GM12878 (cell line): ENCODE measurements at regions not wholly inside any gene's neighbourhood (a gene's known extent, or its start where the extent isn't known, plus 50 kb on each side); places are given as distances from the start of the nearest gene placed in this dataset.
"Not testable (repeated sequence)": the region's sequence is repeated elsewhere in the genome, so short reads cannot be mapped to it uniquely, and the experiment has no call there.

ENCODE experiments used
- ATAC-seq: fragments of 200-7000 bp; cut with Tn5 transposase; 3 replicates; pipeline ENCODE4 v1.9.1; 2020; ENCODE audit warnings: mild to moderate bottlenecking, moderate library complexity
- BruUV-seq: library from RNA; stranded (reverse); fragments of 400-500 nt; replicated peaks from 2 replicates; lab custom pipeline; 2021; lab: Mats Ljungman, UMichigan
- CTCF ChIA-PET: fragments of 300-600 bp; sonication (Branson Sonifier 250); formaldehyde crosslinking; extraction: SDS; loops from one replicate; lab custom pipeline; 2021; ENCODE audit warnings: inconsistent platforms; lab: Yijun Ruan, JAX
- POLR2A ChIA-PET: fragments of 350-600 bp; formaldehyde crosslinking; extraction: SDS; loops from one replicate; lab custom pipeline; 2021; ENCODE audit warnings: inconsistent platforms; lab: Charles Lee
- RAD21 ChIA-PET: fragments of 300-600 bp; sonication (Branson Sonifier 250); formaldehyde crosslinking; loops from one replicate; lab custom pipeline; 2023; ENCODE audit warnings: antibody characterized with exemption; ENCODE audit not compliant: unreplicated experiment; lab: Charles Lee
- SMC1A ChIA-PET: fragments of 300-600 bp; sonication (Branson Sonifier 250); formaldehyde crosslinking; loops from one replicate; lab custom pipeline; 2023; ENCODE audit not compliant: unreplicated experiment, uncharacterized antibody; lab: Charles Lee
- DNase-seq: peaks from one replicate; pipeline ENCODE4 v3.0.0-alpha.2; 2011; ENCODE audit warnings: low read depth, low spot score
- FAIRE-seq: peaks from 3 replicates; lab custom pipeline; 2011; peaks lifted over from hg19 to GRCh38; lab: Jason Lieb, UNC
- H2AFZ ChIP-seq: 2 replicates; pipeline ENCODE4 v1.6.0; 2011; ENCODE audit warnings: low read depth, low read length, control low read depth; ENCODE audit not compliant: control insufficient read depth
- H3K27ac ChIP-seq: 2 replicates; pipeline ENCODE4 v1.5.1; 2011; ENCODE audit warnings: control low read depth; ENCODE audit not compliant: control insufficient read depth, insufficient read depth
- H3K27me3 ChIP-seq, 2 experiments: replicated peaks in 1 of 2; 2 replicates each; pipeline versions ENCODE4 v1.6.0 to v1.6.1; 2011; ENCODE audit warnings: low read length in 1 of 2; ENCODE audit not compliant: control insufficient read depth in 2 of 2, insufficient read depth in 2 of 2
- H3K36me3 ChIP-seq, 2 experiments: 2 replicates each; pipeline ENCODE4 v1.5.1; 2011; ENCODE audit warnings: low read length in 1 of 2; ENCODE audit not compliant: control insufficient read depth in 2 of 2, insufficient read depth in 2 of 2
- H3K4me1 ChIP-seq: 2 replicates; pipeline ENCODE4 v1.6.1; 2011; ENCODE audit warnings: mild to moderate bottlenecking, low read length, moderate library complexity, mixed read lengths; ENCODE audit not compliant: control insufficient read depth, insufficient read depth
- H3K4me2 ChIP-seq: 2 replicates; pipeline ENCODE4 v1.6.0; 2011; ENCODE audit warnings: control low read depth; ENCODE audit not compliant: control insufficient read depth, insufficient read depth
- H3K4me3 ChIP-seq: fragments of 200-600 bp; sonication (generic); 2 replicates; pipeline ENCODE4 v1.5.1; 2016
- H3K79me2 ChIP-seq: 2 replicates; pipeline ENCODE4 v1.6.0; 2011; ENCODE audit warnings: low read length; ENCODE audit not compliant: control insufficient read depth, insufficient read depth
- H3K9ac ChIP-seq: 2 replicates; pipeline ENCODE4 v1.8.0; 2011; ENCODE audit warnings: low read length, control low read depth, mixed read lengths; ENCODE audit not compliant: control insufficient read depth, insufficient read depth
- H3K9me3 ChIP-seq: replicated peaks from 3 replicates; pipeline ENCODE4 v1.5.1; 2011; ENCODE audit warnings: mild to moderate bottlenecking, low read length; ENCODE audit not compliant: control insufficient read depth, insufficient read depth
- H4K20me1 ChIP-seq: 2 replicates; pipeline ENCODE4 v1.6.0; 2011; ENCODE audit not compliant: control insufficient read depth, insufficient read depth
- BACH1 ChIP-seq: fragments of 450-650 bp; IDR thresholded peaks from 2 replicates; pipeline ENCODE4 v1.6.1; 2017; ENCODE audit warnings: mild to moderate bottlenecking, borderline replicate concordance
- CREM ChIP-seq: IDR thresholded peaks from 2 replicates; pipeline ENCODE4 v1.6.1; 2014; ENCODE audit warnings: antibody characterized with exemption, low read depth
- RUNX3 ChIP-seq: IDR thresholded peaks from 2 replicates; pipeline ENCODE4 v1.6.1; 2012; ENCODE audit warnings: low read length, inconsistent platforms
- SMAD1 ChIP-seq: fragments of 450-650 bp; IDR thresholded peaks from 2 replicates; pipeline ENCODE4 v1.6.1; 2018; ENCODE audit warnings: mild to moderate bottlenecking, low read depth; ENCODE audit not compliant: partially characterized antibody
- ZNF384 ChIP-seq: IDR thresholded peaks from 2 replicates; pipeline ENCODE4 v1.6.1; 2012; ENCODE audit warnings: low read depth, mild to moderate bottlenecking, low read length, improper control_type of control experiment, borderline replicate concordance
- WGBS: methylation state at CpG from one replicate; pipeline ENCODE4 v1.1.6; 2016; ENCODE audit warnings: low lambda C conversion rate; ENCODE audit not compliant: insufficient replicate concordance, insufficient coverage; ENCODE audit errors: missing lambda C conversion rate; 5-methylcytosine and 5-hydroxymethylcytosine counted together
- in situ Hi-C: fragments of 300-500 bp; cut with MboI; formaldehyde crosslinking; loops from 9 replicates; pipeline ENCODE4 v1.14.3; 2018; ENCODE audit warnings: mixed read lengths
- intact Hi-C: fragments of 100-400 bp; cut with micrococcal nuclease; formaldehyde crosslinking; loops from one replicate; pipeline ENCODE4 v1.14.2; 2022; ENCODE audit not compliant: unreplicated experiment
- TF ChIP-seq, protein P1 (sequence below): IDR thresholded peaks from 2 replicates; pipeline ENCODE4 v1.6.1; 2012; ENCODE audit warnings: mild to moderate bottlenecking, low read depth, low read length

DNA sequence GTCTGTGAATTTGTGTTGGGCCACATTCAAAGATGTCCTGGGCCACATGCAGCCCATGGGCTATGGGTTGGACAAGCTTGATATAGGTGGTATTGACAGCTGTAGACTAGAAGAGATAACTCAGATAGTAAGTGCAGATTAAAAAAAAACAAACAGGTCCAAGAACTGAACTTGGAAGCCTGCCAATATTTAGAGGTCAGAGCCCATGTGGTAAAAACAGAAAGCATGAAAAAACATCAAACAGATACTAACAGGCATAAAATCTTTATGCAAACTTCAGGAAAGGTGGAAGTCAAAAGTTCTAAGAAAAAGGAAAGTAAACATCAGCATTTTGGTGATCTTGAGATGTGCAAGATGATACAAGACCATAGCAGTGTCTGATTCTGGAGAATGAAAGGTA is 155.1 kb upstream of the NR4A3 start:
- ChIA-PET SMC1A (interaction anchor here (0.8 to 1.2 kb wide), 2 partner anchors 46 to 54 kb away, joined by 3 read pairs; no protein-coding TSS in a partner anchor), POLR2A (no interaction called here), RAD21 (no interaction called here), CTCF (no interaction called here)
- no peaks in the 10 kb centered on the region for H3K79me2 ChIP-seq
- peak; percentile 16 for DNase-seq
- H3K9me3 ChIP-seq, result no peaks in the 10 kb centered on the region
- TF ChIP-seq, protein P1, sequence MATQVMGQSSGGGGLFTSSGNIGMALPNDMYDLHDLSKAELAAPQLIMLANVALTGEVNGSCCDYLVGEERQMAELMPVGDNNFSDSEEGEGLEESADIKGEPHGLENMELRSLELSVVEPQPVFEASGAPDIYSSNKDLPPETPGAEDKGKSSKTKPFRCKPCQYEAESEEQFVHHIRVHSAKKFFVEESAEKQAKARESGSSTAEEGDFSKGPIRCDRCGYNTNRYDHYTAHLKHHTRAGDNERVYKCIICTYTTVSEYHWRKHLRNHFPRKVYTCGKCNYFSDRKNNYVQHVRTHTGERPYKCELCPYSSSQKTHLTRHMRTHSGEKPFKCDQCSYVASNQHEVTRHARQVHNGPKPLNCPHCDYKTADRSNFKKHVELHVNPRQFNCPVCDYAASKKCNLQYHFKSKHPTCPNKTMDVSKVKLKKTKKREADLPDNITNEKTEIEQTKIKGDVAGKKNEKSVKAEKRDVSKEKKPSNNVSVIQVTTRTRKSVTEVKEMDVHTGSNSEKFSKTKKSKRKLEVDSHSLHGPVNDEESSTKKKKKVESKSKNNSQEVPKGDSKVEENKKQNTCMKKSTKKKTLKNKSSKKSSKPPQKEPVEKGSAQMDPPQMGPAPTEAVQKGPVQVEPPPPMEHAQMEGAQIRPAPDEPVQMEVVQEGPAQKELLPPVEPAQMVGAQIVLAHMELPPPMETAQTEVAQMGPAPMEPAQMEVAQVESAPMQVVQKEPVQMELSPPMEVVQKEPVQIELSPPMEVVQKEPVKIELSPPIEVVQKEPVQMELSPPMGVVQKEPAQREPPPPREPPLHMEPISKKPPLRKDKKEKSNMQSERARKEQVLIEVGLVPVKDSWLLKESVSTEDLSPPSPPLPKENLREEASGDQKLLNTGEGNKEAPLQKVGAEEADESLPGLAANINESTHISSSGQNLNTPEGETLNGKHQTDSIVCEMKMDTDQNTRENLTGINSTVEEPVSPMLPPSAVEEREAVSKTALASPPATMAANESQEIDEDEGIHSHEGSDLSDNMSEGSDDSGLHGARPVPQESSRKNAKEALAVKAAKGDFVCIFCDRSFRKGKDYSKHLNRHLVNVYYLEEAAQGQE, result no peak
- TF ChIP-seq CREM, result no peak
- TF ChIP-seq RUNX3, result peak; percentile 59
- TF ChIP-seq BACH1, result no peak
- TF ChIP-seq SMAD1, result peak; percentile 96
- TF ChIP-seq ZNF384, result peak; percentile 20; the same call in 1 of the 2 replicates
- in situ Hi-C loops, result no loop called here
- H3K4me2 ChIP-seq, result no peak overlapping the region
- no peak overlapping the region for H2AFZ ChIP-seq
- H3K4me1 ChIP-seq, result peaks cover 3% of the 10 kb centered on the region; the same call in 1 of the 2 replicates
- H3K4me3 ChIP-seq, result no peak overlapping the region
- H3K27ac ChIP-seq, result no peak overlapping the region
- H3K36me3 ChIP-seq, result no peaks in the 10 kb centered on the region
- FAIRE-seq, result no peak
- intact Hi-C loops, result loop anchor here (10.0 kb wide), 1 partner anchor 482 kb away; no protein-coding TSS in a partner anchor
- no TSS peak for BruUV-seq
- no peaks in the 10 kb centered on the region for H4K20me1 ChIP-seq
- no peaks in the 10 kb centered on the region for H3K27me3 ChIP-seq
- ATAC-seq, result peak; percentile 50; the same call in 2 of the 3 replicates
- no peak overlapping the region for H3K9ac ChIP-seq

DNA sequence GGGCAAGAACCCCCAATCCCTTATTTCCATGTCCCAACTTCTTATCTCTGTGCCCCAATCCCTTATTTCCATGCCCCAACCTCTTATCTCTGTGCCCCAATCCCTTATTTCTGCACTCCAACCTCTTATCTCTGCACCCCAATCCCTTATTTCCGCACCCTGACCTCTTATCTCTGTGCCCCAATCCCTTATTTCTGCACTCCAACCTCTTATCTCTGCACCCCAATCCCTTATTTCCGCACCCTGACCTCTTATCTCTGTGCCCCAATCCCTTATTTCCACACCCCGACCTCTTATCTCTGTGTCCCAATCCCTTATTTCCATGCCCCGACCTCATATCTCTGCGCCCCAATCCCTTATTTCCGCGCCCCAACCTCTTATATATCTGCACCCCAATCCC is 150.8 kb upstream of the NR4A3 start:
- BruUV-seq, RAD21 ChIA-PET, intact Hi-C loops, H3K27ac ChIP-seq, CTCF ChIA-PET, SMC1A ChIA-PET, ATAC-seq, H4K20me1 ChIP-seq, POLR2A ChIA-PET, H3K36me3 ChIP-seq, H3K4me3 ChIP-seq, H3K9ac ChIP-seq, H3K79me2 ChIP-seq, in situ Hi-C loops, H3K4me2 ChIP-seq, DNase-seq, H2AFZ ChIP-seq, H3K27me3 ChIP-seq, H3K4me1 ChIP-seq, FAIRE-seq, H3K9me3 ChIP-seq: not testable (repeated sequence)
- 66% methylated on average over 7 of the region's 7 CpGs for WGBS
